Calu3 (cell line): ENCODE measurements at regions not wholly inside any gene's neighbourhood (a gene's known extent, or its start where the extent isn't known, plus 50 kb on each side); places are given as distances from the start of the nearest gene placed in this dataset.

Experiments used
- BruUV-seq: library from RNA; stranded (reverse); fragments of 400-500 nt; replicated peaks from 2 replicates; lab custom pipeline; 2021; lab: Mats Ljungman, UMichigan
- CTCF ChIA-PET: fragments of 300-600 bp; sonication (Branson Sonifier 250); formaldehyde crosslinking; loops from one replicate; lab custom pipeline; 2022; ENCODE audit warnings: antibody characterized with exemption; lab: Charles Lee
- DNase-seq: peaks from one replicate; pipeline ENCODE4 v3.0.0; 2022
- H3K27ac Mint-ChIP-seq: one replicate; pipeline ENCODE4 v1.8.0; 2022; ENCODE audit warnings: mixed read lengths; ENCODE audit not compliant: unreplicated experiment
- H3K27me3 Mint-ChIP-seq: one replicate; pipeline ENCODE4 v1.8.0; 2022; ENCODE audit warnings: mixed read lengths; ENCODE audit not compliant: unreplicated experiment
- H3K36me3 Mint-ChIP-seq: one replicate; pipeline ENCODE4 v1.8.0; 2022; ENCODE audit warnings: mild to moderate bottlenecking, moderate library complexity, mixed read lengths; ENCODE audit not compliant: insufficient read depth, unreplicated experiment
- H3K4me1 Mint-ChIP-seq: one replicate; pipeline ENCODE4 v1.8.0; 2022; ENCODE audit warnings: mild to moderate bottlenecking, low read depth, mixed read lengths; ENCODE audit not compliant: unreplicated experiment
- H3K4me3 Mint-ChIP-seq: one replicate; pipeline ENCODE4 v1.8.0; 2022; ENCODE audit warnings: mild to moderate bottlenecking, low read depth, moderate library complexity, mixed read lengths; ENCODE audit not compliant: unreplicated experiment
- H3K9me3 Mint-ChIP-seq: one replicate; pipeline ENCODE4 v1.8.0; 2022; ENCODE audit warnings: low read depth, mixed read lengths; ENCODE audit not compliant: unreplicated experiment
- CTCF ChIP-seq: fragments of 200-600 bp; IDR thresholded peaks from one replicate; pipeline ENCODE4 v1.8.0; 2022; ENCODE audit warnings: antibody characterized with exemption; ENCODE audit not compliant: unreplicated experiment
- intact Hi-C: fragments of 100-400 bp; cut with micrococcal nuclease; formaldehyde crosslinking; loops from one replicate; pipeline ENCODE4 v1.10.0; 2022; ENCODE audit not compliant: unreplicated experiment

- no peak for TF ChIP-seq CTCF
- H3K9me3 Mint-ChIP-seq = no peaks in the 10 kb centered on the region
- H3K27ac Mint-ChIP-seq = no peak overlapping the region
- CTCF ChIA-PET = no interaction called here
- H3K27me3 Mint-ChIP-seq = peaks cover 20% of the 10 kb centered on the region
- H3K36me3 Mint-ChIP-seq = no peaks in the 10 kb centered on the region
- no peak for DNase-seq
- BruUV-seq = no TSS peak
- no peak overlapping the region for H3K4me3 Mint-ChIP-seq
- intact Hi-C loops = no loop called here
- H3K4me1 Mint-ChIP-seq = no peaks in the 10 kb centered on the region
These were observed 61.4 kb upstream of the TOX2 start for GRCh38 chr20:43853174-43853803.

GRCh38 chr20:43849496-43850186 is 65.0 kb upstream of the TOX2 start:
- no peaks in the 10 kb centered on the region for H3K4me1 Mint-ChIP-seq
- no peak overlapping the region for H3K27ac Mint-ChIP-seq
- no TSS peak for BruUV-seq
- intact Hi-C loops = loop anchor here (10.0 kb wide), 3 partner anchors 95 to 395 kb away; partner anchors contain the start of gene SRSF6
- no peak overlapping the region for H3K4me3 Mint-ChIP-seq
- H3K9me3 Mint-ChIP-seq = no peaks in the 10 kb centered on the region
- H3K36me3 Mint-ChIP-seq = no peaks in the 10 kb centered on the region
- no peak for DNase-seq
- peaks cover 31% of the 10 kb centered on the region for H3K27me3 Mint-ChIP-seq
- CTCF ChIA-PET = no interaction called here
- TF ChIP-seq CTCF = no peak

GRCh38 chr20:43846516-43846905 is 68.1 kb upstream of the TOX2 start:
- BruUV-seq = no TSS peak

More at GRCh38 chr20:43846516-43846905, 68.1 kb upstream of the TOX2 start:
- Mint-ChIP-seq H3K4me3 (no peak overlapping the region), H3K4me1 (no peaks in the 10 kb centered on the region), H3K36me3 (no peaks in the 10 kb centered on the region), H3K9me3 (no peaks in the 10 kb centered on the region), H3K27me3 (peaks cover 62% of the 10 kb centered on the region), H3K27ac (no peak overlapping the region)
- TF ChIP-seq CTCF = no peak
- intact Hi-C loops = loop anchor here (10.0 kb wide), 3 partner anchors 92 to 392 kb away; partner anchors contain the start of gene SRSF6
- no peak for DNase-seq
- CTCF ChIA-PET = interaction anchor here (0.7 kb wide), 2 partner anchors 10 to 73 kb away, joined by 3 to 6 read pairs; no protein-coding TSS in a partner anchor
